NCI-H1417 (cell line): ENCODE measurements at regions not wholly inside any gene's neighbourhood (a gene's known extent, or its start where the extent isn't known, plus 50 kb on each side); places are given as distances from the start of the nearest gene placed in this dataset.

Experiments
- DNase-seq, 3 experiments: peaks; one replicate each; lab custom pipeline; 2025; lab: John Stamatoyannopoulos, UW

DNA sequence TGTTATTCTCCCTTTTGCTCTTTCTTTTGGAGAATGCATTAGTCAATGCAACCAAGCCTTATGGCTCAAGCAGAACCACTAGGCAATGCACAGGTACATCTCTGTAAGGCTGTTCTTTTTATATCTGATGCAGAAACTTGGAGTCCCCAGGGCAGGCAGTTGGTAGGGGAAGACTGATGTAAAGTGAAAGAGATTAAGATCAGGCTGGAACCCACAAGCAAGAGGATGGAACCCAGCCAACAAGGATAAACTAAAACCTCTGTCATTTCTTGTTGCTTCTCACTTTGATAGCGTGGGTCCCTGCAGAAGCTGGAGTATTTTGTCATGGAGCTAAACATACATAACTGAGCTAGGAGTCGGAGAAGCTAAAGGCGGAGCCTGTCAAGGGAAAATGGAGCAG is 142.9 kb downstream of the GPAM start:
- DNase-seq: no peak

DNA sequence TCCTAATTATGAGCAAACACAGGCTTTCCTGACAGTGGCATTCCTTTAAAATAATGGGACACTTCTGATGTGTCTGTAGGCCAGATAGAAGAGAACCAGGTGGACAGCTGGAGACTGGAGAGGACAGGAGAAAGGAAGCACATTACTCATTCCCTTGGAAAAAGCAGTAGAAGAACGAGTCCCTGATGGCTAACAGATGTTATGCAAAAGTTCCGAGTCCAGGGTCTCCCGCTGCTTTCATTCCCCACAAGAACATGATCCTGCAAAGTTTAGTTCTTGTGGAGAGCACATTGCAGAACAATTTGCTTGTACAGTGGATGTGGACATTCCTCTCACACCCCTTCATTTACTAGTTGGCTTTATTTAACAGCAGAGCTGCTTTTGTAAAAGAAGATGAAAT is 137.6 kb downstream of the GPAM start:
- no peak for DNase-seq

DNA sequence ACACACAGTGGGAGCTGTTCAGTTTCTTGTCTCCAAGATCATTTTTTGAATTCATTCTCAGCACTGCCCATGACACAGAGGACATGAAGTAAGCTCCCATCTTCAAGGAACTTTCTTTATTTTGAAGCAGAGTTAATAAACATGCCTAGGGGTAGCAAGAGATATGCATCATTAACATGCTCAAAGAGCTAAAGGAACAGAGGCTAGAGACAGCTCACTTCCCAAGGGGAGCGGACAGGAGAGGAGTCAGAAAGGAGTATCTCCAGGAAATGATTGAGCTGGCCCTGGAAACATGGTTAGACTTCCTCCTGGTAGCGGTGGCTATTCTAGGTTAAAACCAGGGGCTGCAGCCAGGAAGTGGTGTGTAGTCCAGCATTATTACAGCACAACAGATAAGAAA is 135.9 kb downstream of the GPAM start:
- DNase-seq: no peak

DNA sequence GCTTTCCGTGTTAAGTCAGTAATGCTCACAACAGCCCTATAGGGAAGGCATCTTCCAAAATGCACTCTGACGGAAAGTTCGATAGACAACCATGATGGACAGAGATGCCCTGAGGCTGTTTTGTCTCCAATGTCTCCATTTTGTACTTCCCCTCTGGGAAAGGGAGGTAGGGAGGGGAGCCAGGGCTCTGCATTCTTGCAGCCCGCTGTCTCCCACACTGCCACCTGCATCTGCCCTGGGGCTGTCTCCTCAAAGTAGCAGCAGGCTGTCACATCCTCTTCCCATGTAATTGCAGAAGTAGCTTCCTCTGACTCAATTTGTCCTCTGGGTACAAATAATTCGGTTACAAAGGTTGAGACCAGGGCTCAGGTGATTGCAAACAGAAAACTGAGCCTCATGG is 131.4 kb downstream of the GPAM start:
- no peak for DNase-seq

DNA sequence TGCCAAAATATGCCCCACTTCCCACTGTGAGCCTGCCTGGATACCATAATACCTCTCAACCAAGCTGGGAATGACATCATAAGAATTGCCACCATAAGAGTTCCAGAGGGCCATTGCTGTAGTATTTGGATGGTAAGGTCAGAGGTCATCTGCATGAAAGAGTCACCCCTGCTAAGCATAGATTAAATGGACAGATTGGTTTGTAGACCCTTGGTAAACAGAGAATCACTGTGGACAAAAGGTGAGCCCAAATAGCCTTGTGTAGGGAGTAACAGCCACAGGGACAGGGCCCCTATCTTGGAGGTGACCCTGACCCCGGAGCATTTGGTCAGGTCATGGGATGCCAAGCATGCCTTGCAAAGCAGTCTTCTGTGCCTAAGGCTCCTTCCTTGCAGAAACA is 129.7 kb downstream of the GPAM start:
- DNase-seq: no peak

DNA sequence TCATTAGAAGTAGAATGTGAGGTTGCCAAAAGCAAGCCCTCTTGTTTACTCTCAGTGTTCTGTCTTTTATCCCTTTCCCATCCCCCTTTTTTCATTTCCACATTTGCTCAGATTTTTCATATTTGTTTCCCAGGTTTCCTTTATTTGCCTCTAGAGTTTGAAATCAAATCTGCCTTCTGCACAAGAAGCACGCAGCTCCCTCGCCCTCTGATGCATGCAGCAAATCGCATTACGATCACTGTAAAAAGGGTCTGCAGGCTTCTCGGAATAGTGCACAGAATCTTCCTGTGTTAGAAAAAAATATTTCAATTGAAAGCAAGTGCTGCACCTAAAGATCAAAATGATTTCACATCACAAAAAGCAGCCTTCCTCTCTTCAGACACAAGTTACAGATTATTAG is 129.0 kb downstream of the GPAM start:
- no peak for DNase-seq

DNA sequence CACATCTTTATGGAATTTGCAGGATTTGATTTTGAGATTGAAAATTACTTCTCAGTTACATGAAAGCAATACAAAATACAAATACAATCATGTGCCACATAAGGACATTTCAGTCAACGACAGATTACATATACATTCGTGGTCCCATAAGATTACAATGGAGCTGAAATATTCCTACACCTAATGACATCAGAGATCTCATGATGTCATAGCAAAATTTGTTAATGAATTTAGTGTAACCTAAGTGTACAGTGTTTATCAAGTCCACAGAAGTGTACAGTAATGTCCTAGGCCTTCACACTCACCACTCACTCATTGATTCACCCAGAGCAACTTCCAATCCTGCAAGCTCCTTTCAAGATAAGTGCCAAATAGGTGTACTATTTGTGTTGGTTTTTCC is 126.5 kb downstream of the GPAM start:
- no peak for DNase-seq

DNA sequence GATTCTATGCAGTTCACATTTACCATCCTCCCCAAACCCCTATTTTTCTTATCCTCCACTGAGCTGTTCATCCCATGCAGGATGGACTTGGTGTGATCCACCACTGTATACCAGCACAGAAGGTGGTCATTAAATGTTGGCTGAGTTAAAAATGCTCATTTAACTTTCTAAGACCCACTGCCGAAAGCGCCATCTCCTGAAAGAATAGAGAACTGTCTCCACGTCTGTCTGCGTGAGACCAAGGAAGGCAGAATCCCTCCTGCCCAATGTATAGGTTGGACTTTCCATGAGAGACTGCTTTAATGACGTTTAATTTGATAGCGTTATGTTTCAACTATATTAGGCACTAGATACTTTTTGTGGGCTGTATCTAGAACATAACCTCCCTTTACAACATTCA is 124.3 kb downstream of the GPAM start:
- no peak for DNase-seq

DNA sequence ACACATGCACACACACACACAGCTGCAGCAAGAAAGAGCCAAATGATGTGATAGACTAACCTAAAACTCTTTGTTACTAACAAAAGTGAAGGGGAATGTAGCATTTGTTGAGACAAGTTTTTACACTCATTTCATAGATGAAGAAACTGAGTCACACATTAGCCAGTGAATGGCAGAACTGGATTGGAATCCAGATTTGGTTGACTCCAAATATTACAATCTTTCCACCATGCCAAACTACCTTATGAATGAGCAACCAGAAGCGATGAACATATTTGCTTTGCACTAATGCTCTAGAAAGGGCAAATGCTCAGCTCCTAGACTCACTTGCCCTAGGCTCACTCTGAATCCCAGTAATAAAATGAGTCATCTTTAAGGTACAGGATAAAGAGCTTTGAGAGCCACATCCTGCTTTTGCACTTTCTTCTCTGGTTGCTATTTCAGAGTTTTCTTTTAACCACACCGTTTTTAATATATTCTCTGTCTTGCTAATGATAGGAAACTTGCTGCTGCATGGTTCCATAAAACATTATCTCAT is 111.9 kb downstream of the GPAM start:
- no peak for DNase-seq

DNA sequence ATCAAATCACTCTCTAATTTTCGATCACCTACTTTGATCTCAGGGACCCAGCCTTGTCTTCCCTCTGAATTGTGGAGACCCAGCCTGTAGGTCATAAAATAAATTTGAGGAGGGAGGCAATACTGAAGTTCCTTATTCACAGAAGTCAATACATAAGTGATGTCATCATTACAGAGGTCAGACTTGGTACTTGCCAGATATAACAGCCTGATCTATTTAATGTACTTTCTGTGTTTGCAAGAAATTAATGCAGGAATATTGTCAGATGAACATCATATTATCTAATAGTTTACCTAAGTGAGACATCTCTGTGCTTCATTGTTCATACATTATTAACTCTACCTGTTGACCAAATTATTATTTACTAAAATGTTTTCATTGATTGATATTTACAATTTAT is 105.6 kb downstream of the GPAM start:
- no peak for DNase-seq

DNA sequence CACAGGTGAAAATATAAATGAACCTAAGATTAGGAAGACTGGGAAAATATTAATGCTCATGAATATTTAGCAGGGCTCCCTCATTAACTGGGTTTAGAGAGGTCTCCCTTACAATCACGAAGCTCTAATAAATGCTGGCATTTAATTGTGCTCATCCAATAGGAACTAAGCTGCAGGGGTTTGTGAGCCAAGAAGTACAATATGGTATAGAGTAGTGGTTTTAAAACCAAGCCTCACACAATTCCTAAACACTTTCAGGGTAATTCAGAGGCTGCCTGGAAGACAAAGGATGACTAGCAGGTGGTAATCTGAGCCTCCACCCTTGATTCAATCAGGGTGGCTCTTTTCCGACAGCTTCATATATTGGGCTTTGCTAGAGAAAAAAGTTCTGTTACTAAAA is 103.3 kb downstream of the GPAM start:
- DNase-seq: no peak

DNA sequence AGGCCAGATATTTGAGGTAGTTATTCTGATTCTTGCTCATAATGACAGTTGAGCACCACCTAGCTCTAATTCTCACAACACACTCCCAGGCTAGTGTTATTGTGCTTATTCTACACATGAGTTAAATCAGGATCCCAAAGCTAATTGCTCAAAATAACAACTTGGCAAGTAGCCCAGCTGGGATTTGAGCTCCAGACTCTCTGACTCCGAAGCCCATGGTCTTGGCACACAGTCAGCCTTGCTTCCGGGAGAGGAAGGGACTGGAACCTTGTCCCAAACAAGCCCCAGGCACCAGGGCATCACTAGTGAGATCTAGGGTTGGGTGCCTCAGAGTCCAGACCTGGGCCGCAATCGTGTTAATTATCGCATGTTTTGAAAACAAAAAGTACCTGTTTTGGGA is 101.4 kb downstream of the GPAM start:
- DNase-seq: peak in 1 of 3 experiments; percentile 3

DNA sequence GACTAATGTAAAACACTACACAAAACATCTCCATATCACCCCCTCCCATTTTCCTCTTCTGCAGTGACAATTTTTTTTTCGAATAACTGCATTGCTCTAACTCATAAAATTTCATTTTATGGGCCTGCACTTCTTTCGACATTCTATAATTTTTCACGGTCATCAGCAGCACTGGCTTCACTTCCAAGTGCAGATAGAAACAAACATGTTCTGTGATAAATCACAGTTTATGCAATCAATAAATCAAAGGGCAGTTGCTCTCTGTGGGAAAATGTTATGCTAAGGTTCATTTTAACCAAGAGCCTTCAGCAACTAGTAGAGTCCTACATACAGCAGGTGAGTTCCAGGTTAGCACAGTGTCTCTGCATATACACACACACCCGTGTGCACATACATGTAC is 100.1 kb downstream of the GPAM start:
- DNase-seq: no peak

DNA sequence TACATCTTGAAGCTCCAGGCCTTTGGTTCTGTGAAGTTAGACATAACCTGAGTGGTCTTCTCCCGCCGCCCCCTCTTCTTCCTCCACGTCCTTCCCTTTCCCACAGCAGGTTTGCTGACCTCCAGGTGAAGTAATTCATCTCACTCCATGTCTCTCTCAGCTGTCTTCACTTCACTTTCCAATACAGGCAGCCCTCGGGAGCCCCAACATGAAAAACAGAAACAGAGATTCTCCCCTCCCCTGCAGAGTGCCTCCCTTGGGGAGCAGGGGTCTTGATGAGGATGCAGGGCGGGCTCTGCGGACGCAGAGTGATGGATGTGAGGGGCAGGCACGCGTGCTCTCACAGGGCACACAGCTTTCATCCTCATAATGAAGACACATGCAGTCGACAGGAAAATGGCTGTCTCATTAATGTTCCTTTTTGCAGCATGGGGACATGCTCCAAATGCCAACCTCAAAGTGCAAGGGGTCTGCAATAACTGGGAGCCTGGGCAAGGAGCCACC is 95.6 kb downstream of the GPAM start:
- no peak for DNase-seq

DNA sequence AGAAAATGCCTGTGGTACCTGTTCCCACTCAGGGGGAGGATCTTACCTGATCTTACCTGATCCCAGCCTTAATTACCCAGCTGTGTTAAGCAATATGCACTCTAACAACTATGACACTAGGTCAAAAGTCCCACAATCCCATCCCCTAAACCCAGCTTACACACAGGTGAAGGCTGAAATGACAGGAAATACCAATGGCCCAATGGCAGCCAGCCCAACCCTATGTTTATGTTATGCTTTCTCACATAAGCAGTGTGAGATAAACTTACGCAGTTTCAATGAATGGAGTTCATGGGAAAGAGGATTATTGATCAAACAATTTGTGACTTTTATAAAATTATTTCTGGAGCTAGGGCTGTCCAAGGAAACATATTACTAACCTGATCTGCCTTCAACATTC is 91.9 kb downstream of the GPAM start:
- no peak for DNase-seq

DNA sequence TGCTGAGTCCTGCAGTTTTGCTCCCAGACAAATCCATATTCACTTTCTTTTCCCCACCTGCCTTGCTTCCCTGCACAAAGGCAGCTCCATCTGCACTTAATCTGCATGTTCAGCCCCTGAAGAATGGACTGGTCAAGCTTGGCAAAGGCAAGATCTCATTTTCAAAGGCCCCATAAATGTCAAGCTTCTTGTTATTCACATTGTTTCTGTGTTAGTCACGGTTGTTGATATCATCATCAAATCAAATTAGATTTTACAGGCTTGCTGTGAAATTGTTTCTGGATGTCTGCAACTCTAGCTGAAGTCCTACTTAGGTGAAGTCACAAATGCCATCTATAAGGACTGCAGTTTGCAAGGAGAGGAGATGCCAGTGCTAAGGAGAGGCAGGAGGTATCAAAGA is 91.0 kb downstream of the GPAM start:
- no peak for DNase-seq

DNA sequence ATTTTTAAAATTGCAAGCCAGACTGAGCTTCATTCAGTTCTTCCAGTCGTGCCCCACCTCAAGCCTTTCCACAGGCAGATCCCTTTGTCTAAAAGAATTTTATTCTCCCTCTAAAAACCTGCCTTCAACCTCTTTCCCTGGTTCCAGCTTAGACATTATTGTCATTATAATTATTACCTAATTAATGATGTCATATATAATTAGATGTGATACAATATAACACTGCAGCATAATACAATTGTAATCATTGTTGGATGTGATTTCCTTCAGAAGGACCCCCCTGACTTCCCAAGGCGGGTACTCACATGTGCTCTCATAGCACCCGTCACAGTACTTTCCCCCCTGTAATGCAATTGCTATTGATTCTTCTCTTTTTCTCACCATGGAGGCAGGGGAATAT is 88.6 kb downstream of the GPAM start:
- DNase-seq: no peak

DNA sequence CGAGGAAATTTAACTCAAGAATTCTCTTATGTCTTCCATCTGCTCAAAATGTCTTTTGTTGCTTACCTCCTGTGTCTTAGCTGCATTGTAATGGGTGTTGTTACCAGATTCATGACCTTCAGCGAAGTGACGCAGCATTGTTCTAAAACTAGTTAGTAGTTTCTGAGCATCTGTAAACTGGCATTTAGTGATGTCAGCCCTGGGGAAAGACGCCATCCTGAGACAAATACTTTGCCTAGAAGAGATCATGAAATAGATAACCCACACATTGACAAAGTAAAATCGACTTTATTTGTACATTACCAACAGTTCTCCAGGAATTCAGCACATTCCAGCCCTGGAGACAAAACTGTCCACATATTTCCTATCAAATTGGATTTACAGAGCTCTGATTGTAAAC is 87.8 kb downstream of the GPAM start:
- DNase-seq: no peak

DNA sequence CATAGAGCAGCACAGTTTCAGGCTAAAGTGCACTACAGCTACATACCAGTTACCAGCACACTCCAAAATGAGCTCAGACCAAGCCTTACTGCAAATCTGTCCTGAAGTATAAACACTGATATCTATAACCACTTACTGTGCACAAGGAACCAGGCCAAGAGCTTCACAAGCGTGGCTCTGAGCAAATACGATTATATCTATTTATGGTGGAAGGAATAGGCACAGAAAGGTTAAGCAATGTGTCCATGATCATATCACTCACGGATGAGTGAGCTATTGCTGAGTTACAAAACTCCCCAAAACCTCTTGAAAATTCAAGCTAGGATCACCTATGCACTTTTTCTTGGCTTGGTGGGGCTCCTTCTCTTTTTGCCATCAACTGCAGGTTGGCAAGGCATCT is 84.9 kb downstream of the GPAM start:
- no peak for DNase-seq
